ENCODE measurements at regions not wholly inside any gene's neighbourhood (a gene's known extent, or its start where the extent isn't known, plus 50 kb on each side); places are given as distances from the start of the nearest gene placed in this dataset.
"Not testable (repeated sequence)": the region's sequence is repeated elsewhere in the genome, so short reads cannot be mapped to it uniquely, and the experiment has no call there.

GRCh38 chr15:25250906-25251622 is 187.8 kb downstream of the UBE3A start:
- DNase-seq (no peak), ATAC-seq (no peak)
- intact Hi-C loops (cut with micrococcal nuclease), result no loop called here
- no peaks in the 10 kb centered on the region for H3K79me2 ChIP-seq (ENCODE audit: low read length)
- no peaks in the 10 kb centered on the region for H4K20me1 ChIP-seq (ENCODE audit: low read length)
- no peak overlapping the region for H2AFZ ChIP-seq (ENCODE audit: low read length)
- H3F3A ChIP-seq (ENCODE audit: low read length, unreplicated experiment), result no peaks in the 10 kb centered on the region
- no peak overlapping the region for H3K27ac ChIP-seq (ENCODE audit: low read length)
- ChIA-PET POLR2A (ENCODE audit: unreplicated experiment) (no interaction called here), CTCF (no interaction called here)
- H3K4me2 ChIP-seq (ENCODE audit: low read length), result no peak overlapping the region
- TF ChIP-seq EZH2phosphoT487 (IDR thresholded peaks at IDR 0.05; ENCODE audit: borderline replicate concordance, low read length) (no peak), EZH2 (IDR thresholded peaks at IDR 0.05; ENCODE audit: low read length, unreplicated experiment) (no peak)
- 0 out of 2 replicates have a peak, but pooled peaks cover 6% of the 10 kb centered on the region for H3K9me3 ChIP-seq (ENCODE audit: low read length)
- no peaks in the 10 kb centered on the region for H3K9me2 ChIP-seq (replicated peaks; ENCODE audit: low read length)
- H3K4me3 ChIP-seq (ENCODE audit: low read length), result no peak overlapping the region
- no peaks in the 10 kb centered on the region for H3K4me1 ChIP-seq (ENCODE audit: insufficient read depth, low read length)
- H3K9ac ChIP-seq (ENCODE audit: low read length), result no peak overlapping the region
- H3K27me3 ChIP-seq (ENCODE audit: low read length), result no peaks in the 10 kb centered on the region
- no peaks in the 10 kb centered on the region for H3K36me3 ChIP-seq (ENCODE audit: low read depth, low read length)
- BruUV-seq (replicated peaks), result no TSS peak

- no peaks in the 10 kb centered on the region for H3K4me1 ChIP-seq (ENCODE audit: insufficient read depth, low read length)
- H2AFZ ChIP-seq (ENCODE audit: low read length), result no peak overlapping the region
- POLR2A ChIA-PET (ENCODE audit: unreplicated experiment), result no interaction called here
- no peaks in the 10 kb centered on the region for H3K79me2 ChIP-seq (ENCODE audit: low read length)
- H3K9me3 ChIP-seq (ENCODE audit: low read length), result 0 out of 2 replicates have a peak, but pooled peaks cover 6% of the 10 kb centered on the region
- H3K4me3 ChIP-seq (ENCODE audit: low read length), result no peak overlapping the region
- H3K27me3 ChIP-seq (ENCODE audit: low read length), result no peaks in the 10 kb centered on the region
- no peaks in the 10 kb centered on the region for H3F3A ChIP-seq (ENCODE audit: low read length, unreplicated experiment)
- CTCF ChIA-PET, result no interaction called here
- H3K9me2 ChIP-seq (replicated peaks; ENCODE audit: low read length), result no peaks in the 10 kb centered on the region
- H3K4me2 ChIP-seq (ENCODE audit: low read length), result no peak overlapping the region
- TF ChIP-seq CTCF (conservative IDR thresholded peaks at IDR 0.05; ENCODE audit: low read depth, low read length) (no peak), EZH2 (IDR thresholded peaks at IDR 0.05; ENCODE audit: low read length, unreplicated experiment) (no peak), EZH2phosphoT487 (IDR thresholded peaks at IDR 0.05; ENCODE audit: borderline replicate concordance, low read length) (no peak)
- H3K27ac ChIP-seq (ENCODE audit: low read length), result no peak overlapping the region
- H3K9ac ChIP-seq (ENCODE audit: low read length), result no peak overlapping the region
- ATAC-seq, result no peak
- no TSS peak for BruUV-seq (replicated peaks)
- H3K36me3 ChIP-seq (ENCODE audit: low read depth, low read length), result no peaks in the 10 kb centered on the region
- intact Hi-C loops (cut with micrococcal nuclease), result no loop called here
- DNase-seq, result no peak
- no peaks in the 10 kb centered on the region for H4K20me1 ChIP-seq (ENCODE audit: low read length)
Measured at GRCh38 chr15:25251700-25252390, 187.0 kb downstream of the UBE3A start.

- H3F3A ChIP-seq (ENCODE audit: low read length, unreplicated experiment); DNase-seq; BruUV-seq (replicated peaks); ATAC-seq; H3K27me3 ChIP-seq (ENCODE audit: low read length); H3K9me3 ChIP-seq (ENCODE audit: low read length); H3K27ac ChIP-seq (ENCODE audit: low read length); H3K4me3 ChIP-seq (ENCODE audit: low read length); POLR2A ChIA-PET (ENCODE audit: unreplicated experiment); H3K9me2 ChIP-seq (replicated peaks; ENCODE audit: low read length); CTCF ChIA-PET; H3K9ac ChIP-seq (ENCODE audit: low read length); H3K4me2 ChIP-seq (ENCODE audit: low read length); H3K4me1 ChIP-seq (ENCODE audit: insufficient read depth, low read length); H3K79me2 ChIP-seq (ENCODE audit: low read length); intact Hi-C loops (cut with micrococcal nuclease); H2AFZ ChIP-seq (ENCODE audit: low read length); H3K36me3 ChIP-seq (ENCODE audit: low read depth, low read length); H4K20me1 ChIP-seq (ENCODE audit: low read length): not testable (repeated sequence)
Measured at GRCh38 chr15:25253048-25253973, 185.5 kb downstream of the UBE3A start.

Data from PC-3 (cell line).